ENCODE measurements at regions not wholly inside any gene's neighbourhood (a gene's known extent, or its start where the extent isn't known, plus 50 kb on each side); places are given as distances from the start of the nearest gene placed in this dataset.
A peak's percentile ranks its signal among the peaks of the same experiment; 100 is the strongest.
"Not testable (repeated sequence)": the region's sequence is repeated elsewhere in the genome, so short reads cannot be mapped to it uniquely, and the experiment has no call there.

DNA sequence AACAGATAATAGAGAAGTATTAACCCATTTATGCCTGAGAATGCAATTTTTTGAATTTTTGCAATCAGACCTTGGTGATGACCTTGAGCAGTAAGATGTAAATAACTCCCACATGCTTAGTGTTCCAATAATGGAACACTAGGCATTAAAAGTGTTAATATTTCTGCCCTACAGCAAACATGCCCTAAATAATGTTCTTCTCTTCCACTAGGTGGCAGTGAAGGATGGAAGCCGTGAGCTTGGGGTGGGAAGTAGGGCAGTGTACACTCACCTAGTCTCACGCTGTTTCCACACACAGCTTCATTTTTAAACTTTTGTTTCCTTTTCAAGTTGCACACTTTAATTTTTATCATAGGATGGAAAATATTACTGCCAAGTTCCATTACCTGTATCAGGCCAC lies 613.1 kb upstream of the HS3ST1 start:
- DNase-seq (ENCODE audit: extremely low read depth, low read depth, low spot score) = no peak

DNA sequence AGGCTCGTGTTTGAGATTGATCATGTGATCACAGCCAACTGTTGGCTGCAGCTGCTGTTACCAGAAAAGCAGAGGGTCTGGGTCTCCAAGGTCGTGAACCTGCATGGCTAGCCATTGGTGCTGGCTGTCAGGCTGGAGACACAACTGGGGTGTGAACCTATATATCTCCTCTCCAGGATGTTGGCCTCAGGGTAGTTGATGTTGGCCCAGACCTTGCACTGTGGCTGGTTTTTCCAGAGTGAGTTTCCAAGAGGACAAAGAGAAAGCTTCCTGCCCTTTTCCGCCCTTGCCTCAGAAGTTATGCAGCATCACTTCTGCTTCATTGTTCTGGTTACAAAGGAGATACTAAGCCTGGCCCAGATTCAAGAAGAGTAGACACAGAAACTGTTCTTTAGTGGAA lies 607.8 kb upstream of the HS3ST1 start:
- DNase-seq (ENCODE audit: extremely low read depth, low read depth, low spot score) = no peak

GRCh38 chr4:12028258-12028657 lies 599.6 kb upstream of the HS3ST1 start:
- no peak for DNase-seq (ENCODE audit: extremely low read depth, low read depth, low spot score)

GRCh38 chr4:12022409-12022808 lies 593.7 kb upstream of the HS3ST1 start:
- no peak for DNase-seq (ENCODE audit: extremely low read depth, low read depth, low spot score)

- no peak for DNase-seq (ENCODE audit: extremely low read depth, low read depth, low spot score)
Observed at GRCh38 chr4:12016729-12017128, 588.0 kb upstream of the HS3ST1 start.

DNA sequence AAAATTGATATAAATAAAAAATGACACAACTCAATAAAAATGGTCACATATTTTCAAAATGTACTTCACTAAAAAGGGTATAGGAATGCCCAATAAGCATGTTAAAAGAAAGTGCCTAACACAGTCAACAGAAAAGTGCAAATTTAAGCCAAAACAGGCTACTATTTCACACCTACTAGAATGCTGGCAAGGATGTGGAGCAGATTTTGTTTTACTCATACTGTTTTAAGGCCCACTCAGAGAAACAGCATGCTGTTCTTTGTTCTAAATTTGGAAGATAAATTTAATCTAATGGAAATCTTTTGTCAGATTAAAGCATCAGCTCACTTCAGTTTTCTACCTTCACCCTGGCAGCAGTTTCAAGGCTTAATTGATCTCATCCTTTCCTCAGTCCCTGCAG lies 576.8 kb upstream of the HS3ST1 start:
- DNase-seq (ENCODE audit: extremely low read depth, low read depth, low spot score) = no peak

- DNase-seq (ENCODE audit: extremely low read depth, low read depth, low spot score) = not testable (repeated sequence)
Observed at GRCh38 chr4:11996581-11996980, 567.9 kb upstream of the HS3ST1 start.

GRCh38 chr4:11976726-11977263 lies 548.1 kb upstream of the HS3ST1 start:
- no peak for DNase-seq (ENCODE audit: extremely low read depth, low read depth, low spot score)

- DNase-seq (ENCODE audit: extremely low read depth, low read depth, low spot score) = no peak
Observed at GRCh38 chr4:11973270-11973669, 544.6 kb upstream of the HS3ST1 start.

- DNase-seq (ENCODE audit: extremely low read depth, low read depth, low spot score) = no peak
Observed at GRCh38 chr4:11970754-11971153, 542.1 kb upstream of the HS3ST1 start.

- no peak for DNase-seq (ENCODE audit: extremely low read depth, low read depth, low spot score)
Observed at GRCh38 chr4:11966782-11967181, 538.1 kb upstream of the HS3ST1 start.

DNA sequence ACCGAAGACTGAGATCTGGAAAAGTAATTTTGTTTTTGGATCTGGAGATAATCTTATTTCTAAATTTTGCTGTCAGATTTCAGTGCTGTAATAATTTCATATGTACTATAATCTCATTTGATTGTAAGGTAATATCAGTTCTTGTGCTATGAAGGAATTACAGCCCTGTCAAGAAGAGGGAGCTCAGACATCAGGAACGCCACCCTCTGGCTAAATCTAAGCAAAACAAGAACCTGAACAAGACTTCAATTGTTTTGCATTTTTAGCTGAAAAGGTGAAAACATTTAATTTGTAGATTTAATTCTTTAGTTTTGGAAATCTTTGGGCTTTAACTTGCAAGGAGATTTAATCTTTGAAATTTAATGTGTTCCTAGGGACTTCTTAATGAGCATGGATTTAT lies 525.4 kb upstream of the HS3ST1 start:
- DNase-seq (ENCODE audit: extremely low read depth, low read depth, low spot score) = peak; percentile 54

GRCh38 chr4:11949355-11949754 lies 520.7 kb upstream of the HS3ST1 start:
- DNase-seq (ENCODE audit: extremely low read depth, low read depth, low spot score) = no peak

DNA sequence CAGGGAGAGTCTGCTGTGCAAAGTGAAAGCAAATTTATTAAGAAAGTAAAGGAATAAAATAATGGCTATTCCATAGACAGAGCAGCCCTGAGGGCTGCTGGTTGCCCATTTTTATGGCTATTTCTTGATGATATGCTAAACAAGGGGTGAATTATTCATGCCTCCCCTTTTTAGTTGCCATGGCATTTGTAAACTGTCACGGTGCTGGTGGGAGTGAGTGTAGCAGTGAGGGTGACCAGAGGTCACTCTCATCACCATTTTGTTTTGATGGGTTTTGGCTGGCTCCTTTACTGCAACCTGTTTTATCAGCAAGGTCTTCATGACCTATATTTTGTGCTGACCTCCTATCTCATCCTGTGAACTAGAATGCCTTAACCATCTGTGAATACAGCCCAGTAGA lies 518.9 kb upstream of the HS3ST1 start:
- DNase-seq (ENCODE audit: extremely low read depth, low read depth, low spot score) = not testable (repeated sequence)

DNA sequence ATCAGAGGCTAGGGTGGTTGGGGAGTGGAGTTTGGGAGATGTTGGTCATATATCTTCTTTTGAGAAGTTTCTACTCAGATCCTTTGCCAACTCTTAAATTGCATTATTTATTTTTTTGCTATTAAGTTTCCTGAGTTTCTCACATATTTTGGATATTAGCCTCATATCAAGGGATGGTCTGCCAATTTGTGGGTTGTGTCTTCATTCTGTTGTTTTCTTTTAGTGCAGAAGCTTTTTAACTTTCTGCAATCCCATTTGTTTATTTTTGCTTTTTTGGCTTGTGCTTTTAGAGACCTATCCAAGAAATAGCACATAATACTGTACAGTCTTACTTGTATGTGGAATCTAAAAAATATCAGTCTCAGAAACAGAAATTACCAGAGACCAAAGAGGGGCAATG lies 509.2 kb upstream of the HS3ST1 start:
- DNase-seq (ENCODE audit: extremely low read depth, low read depth, low spot score) = no peak

DNA sequence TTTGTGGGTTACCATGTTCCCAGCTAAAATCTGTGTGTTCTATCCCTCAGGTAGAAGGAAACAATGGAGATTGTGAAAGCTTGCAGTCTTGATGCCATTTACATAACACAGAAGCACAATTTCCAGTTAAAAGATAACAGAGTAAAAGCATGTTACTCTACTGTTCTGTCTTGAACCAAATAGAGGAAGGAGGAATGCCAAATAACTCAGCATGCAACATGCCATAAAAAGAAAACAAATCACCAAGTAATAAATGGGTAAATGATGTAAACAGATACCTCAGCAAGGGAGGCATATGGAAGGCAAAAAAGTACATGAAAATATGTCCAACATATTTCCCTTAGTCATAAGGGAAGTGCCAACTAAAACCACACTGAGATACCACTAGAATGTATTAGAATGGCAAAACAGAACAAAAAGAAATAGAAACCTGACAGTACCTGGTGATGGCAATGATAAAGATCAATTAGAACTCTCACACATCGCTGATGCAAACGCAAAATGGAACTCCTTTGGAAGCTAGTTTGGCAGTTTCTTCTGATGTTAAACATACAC lies 502.6 kb upstream of the HS3ST1 start:
- DNase-seq (ENCODE audit: extremely low read depth, low read depth, low spot score) = no peak

GRCh38 chr4:11929080-11929479 lies 500.4 kb upstream of the HS3ST1 start:
- no peak for DNase-seq (ENCODE audit: extremely low read depth, low read depth, low spot score)

DNA sequence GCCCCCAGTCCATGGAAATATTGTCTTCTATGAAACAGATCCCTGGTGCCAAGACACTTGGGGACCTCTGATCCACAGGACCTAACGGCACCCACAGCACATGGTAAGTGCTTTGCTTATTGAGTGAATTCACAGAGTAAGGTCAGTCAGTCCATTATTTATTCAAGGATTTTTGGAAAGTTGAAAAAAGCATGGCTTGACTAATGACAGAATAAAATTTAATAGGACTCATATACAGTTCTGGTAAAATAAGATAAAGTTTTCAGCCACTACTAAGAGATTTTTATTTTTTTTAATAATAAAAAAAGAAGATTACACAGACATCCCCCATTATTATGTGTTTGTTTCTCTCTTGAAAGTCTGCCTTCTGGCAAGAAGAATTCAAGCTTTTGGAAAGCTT lies 490.6 kb upstream of the HS3ST1 start:
- DNase-seq (ENCODE audit: extremely low read depth, low read depth, low spot score) = no peak

DNA sequence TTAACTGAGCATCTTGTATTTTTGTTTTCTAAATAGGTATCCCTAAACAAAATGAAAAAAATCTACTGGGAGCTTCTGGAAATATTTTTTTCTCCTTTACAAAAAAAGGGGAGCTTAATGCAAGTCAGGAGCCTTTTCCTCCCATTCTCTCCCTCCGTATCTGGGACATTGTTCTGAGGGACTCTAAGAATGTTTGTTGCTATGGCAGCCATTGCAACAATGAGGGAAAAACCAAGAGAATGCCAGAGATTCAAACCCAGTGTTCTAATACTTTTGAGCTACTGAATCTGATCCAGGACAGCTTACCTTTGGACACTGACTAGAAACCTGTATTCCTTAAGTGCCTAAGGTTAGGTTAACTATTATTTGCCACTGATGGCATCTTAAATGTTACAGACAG lies 485.7 kb upstream of the HS3ST1 start:
- peak; percentile 82 for DNase-seq (ENCODE audit: extremely low read depth, low read depth, low spot score)

DNA sequence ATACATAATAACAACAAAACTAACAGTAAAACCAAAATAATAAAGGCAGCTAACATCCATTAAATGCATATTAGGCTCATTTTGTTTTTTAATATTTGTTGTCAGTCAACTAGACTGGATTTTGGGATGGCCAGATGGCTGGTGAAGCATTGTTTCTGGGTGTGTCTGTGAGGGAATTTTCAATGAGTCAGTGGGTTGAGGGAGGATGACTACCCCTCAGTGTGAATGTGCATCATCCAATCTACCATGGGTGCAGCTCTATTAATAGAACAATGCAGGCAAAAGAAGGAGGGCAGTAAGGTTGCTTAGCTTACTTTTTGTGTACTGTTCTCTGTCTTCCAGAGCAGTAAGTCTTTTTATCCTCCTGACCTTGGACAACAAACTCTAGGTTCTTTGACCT lies 484.2 kb upstream of the HS3ST1 start:
- DNase-seq (ENCODE audit: extremely low read depth, low read depth, low spot score) = no peak

GRCh38 chr4:11910812-11911211 lies 482.1 kb upstream of the HS3ST1 start:
- no peak for DNase-seq (ENCODE audit: extremely low read depth, low read depth, low spot score)

DNA sequence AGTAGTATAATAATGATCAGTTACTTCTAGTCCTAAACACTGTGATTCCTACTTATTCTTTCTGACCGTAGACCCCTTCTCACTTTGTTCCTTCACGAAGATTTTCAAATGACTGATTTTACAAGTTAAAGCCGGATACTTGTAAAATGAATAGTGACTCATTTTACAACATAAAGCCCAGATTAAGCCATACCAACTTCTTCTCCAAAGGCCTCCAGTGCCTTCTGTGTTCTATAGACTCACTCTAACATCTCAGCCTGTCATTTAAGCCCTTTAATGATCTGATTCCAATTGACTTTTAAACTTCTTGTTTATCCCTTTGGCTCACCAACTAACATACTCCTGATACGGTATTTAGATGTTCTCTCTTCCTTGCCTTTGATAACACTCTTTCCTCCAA lies 480.0 kb upstream of the HS3ST1 start:
- DNase-seq (ENCODE audit: extremely low read depth, low read depth, low spot score) = no peak

DNA sequence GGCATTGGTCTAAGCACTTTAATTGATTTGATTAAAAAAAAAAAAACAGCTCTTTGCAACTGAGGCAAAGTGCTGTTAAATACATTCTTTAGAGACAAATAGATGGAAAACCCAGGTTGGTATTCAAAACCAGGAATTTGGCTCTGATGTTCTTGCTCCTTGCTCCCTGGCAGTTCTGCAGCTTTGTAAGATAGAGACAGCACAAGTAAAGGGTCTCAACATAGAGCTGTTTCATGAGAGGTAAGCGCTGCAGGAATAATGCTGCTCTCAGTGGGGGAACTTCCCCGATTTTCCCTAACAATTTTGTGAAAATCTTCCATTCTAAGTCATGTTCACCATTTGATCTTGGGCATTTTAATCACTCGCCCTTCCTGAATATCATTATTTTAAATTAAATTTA lies 479.5 kb upstream of the HS3ST1 start:
- no peak for DNase-seq (ENCODE audit: extremely low read depth, low read depth, low spot score)
